ENCODE measurements at regions not wholly inside any gene's neighbourhood (a gene's known extent, or its start where the extent isn't known, plus 50 kb on each side); places are given as distances from the start of the nearest gene placed in this dataset.

DNA sequence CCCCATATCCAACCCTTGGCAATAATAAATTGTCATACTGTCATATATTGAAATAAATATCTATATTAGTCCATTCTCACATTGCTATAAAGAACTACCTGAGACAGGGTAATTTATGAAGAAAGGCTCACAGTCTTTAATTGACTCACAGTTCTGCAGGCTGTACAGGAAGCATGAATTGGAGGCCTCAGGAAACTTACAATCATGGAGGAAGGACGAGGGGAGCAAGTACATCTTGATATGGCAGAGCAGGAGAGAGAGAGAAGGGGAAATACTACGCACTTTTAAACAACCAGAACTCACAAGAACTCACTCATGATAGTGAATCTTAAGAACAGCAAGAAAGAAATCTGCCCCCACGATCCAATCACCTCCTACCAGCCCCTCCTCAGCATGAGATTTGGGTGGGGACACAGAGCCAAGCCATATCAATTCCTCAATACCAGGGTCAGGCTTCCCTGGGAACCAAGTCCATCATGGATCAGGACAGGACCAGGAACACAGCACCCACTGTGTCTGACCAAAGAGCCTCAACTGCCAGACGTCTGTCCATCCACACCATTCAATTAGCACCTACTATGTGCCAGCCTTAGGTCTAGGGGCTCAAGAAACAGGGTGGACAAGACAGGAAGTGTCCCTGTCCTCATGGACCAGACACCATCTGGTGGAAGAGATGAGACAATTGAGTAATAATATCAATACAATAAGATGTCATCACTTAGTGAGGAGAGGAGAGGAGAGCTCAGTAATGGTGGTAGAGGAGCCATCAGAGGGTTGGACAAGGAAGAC is 56.9 kb upstream of the TOP3B start:
- DNase-seq, result no peak
- no peak overlapping the region for H3K4me3 Mint-ChIP-seq
- no peaks in the 10 kb centered on the region for H3K27me3 Mint-ChIP-seq
- H3K27ac Mint-ChIP-seq, result no peak overlapping the region
- H3K4me1 Mint-ChIP-seq (ENCODE audit: low read depth), result peaks cover 3% of the 10 kb centered on the region
- H3K9me3 Mint-ChIP-seq, result no peaks in the 10 kb centered on the region
- no peaks in the 10 kb centered on the region for H3K36me3 Mint-ChIP-seq (ENCODE audit: low read depth)

DNA sequence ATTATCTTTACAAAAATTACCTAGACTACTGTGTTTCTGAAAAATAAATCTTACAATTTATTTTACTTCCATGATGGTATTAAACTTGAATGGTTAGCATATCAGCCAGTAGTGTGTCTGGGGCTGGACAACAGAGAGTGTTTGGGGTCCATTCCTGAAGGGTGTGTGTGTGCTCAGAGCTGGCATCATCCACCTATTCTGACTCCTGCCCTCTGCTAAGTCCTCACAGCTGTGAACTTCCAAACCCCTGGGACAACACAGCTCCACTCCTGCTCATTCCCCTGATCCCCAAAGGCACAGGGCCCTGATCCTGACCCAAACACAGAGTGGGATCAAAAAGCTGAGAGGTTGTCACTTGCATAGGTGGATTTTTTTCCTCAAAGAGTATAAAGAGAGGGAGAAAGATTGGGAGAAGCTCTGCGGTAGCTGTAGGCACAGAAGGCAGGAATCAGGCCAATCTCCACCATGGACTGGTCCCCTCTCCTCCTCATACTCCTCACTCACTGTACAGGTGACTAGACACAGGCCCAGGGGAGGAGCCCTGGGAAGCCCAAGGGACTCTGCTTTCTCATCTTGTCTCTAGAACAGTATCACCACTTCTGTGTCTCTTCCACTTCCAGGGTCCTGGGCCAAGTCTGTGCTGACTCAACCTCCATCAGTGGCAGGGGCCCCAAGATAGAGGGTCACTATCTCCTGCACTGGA is 55.7 kb upstream of the TOP3B start:
- H3K4me1 Mint-ChIP-seq (ENCODE audit: low read depth), result peaks cover 3% of the 10 kb centered on the region

DNA sequence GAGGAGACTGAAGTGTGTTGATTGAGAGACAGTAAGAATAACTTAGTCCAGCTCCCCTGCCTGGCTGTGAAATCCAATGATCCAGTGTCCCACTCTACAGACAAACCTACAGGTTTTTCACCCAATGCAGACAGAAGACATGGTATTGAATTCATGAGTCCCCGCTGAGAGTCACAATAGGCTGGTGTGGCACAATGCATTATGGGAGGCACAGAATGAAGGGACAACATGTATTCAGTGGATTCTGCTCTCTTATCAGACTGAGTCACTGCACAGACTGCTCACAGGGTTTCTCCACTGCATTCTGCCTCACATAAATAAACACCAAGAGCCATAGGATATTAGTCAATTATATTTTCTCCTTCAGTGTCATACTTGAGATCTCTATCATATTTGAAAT is 55.2 kb upstream of the TOP3B start:
- peaks cover 2% of the 10 kb centered on the region for H3K27me3 Mint-ChIP-seq
- no peak for DNase-seq
- H3K4me1 Mint-ChIP-seq (ENCODE audit: low read depth), result peaks cover 3% of the 10 kb centered on the region

More for the DNA sequence above, 55.7 kb upstream of the TOP3B start:
- H3K27me3 Mint-ChIP-seq, result no peaks in the 10 kb centered on the region
- H3K27ac Mint-ChIP-seq, result no peak overlapping the region
- H3K9me3 Mint-ChIP-seq, result no peaks in the 10 kb centered on the region
- H3K36me3 Mint-ChIP-seq (ENCODE audit: low read depth), result no peaks in the 10 kb centered on the region
- no peak overlapping the region for H3K4me3 Mint-ChIP-seq
- no peak for DNase-seq

GRCh38 chr22:22037229-22037628 is 54.6 kb upstream of the TOP3B start:
- no peaks in the 10 kb centered on the region for H3K36me3 Mint-ChIP-seq (ENCODE audit: low read depth)
- no peak for DNase-seq
- H3K27ac Mint-ChIP-seq, result no peak overlapping the region
- peaks cover 6% of the 10 kb centered on the region for H3K27me3 Mint-ChIP-seq
- H3K4me1 Mint-ChIP-seq (ENCODE audit: low read depth), result peaks cover 3% of the 10 kb centered on the region
- no peak overlapping the region for H3K4me3 Mint-ChIP-seq
- no peaks in the 10 kb centered on the region for H3K9me3 Mint-ChIP-seq

More for the DNA sequence above, 55.2 kb upstream of the TOP3B start:
- H3K4me3 Mint-ChIP-seq, result no peak overlapping the region
- no peaks in the 10 kb centered on the region for H3K36me3 Mint-ChIP-seq (ENCODE audit: low read depth)
- no peaks in the 10 kb centered on the region for H3K9me3 Mint-ChIP-seq
- H3K27ac Mint-ChIP-seq, result no peak overlapping the region

DNA sequence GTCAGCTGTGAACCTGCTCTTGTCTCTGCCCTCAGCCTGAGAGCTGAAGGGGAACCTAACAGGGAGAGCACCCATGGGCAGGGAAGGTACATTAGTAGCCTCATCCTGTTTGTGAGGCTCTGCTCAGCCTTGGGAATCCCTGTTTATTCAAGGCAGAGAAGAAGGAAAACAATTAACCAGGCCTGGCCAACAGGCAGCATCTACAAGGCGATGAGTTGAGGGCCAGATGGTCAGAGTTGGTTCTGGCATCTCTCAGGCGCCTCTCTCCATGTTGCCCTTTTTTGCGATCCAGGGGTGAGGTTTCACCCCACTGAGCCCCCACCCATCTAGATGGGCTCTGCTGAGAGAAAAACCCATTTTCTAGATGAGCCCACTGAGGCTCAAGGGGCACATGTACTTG is 54.0 kb upstream of the TOP3B start:
- Mint-ChIP-seq H3K4me3 (no peak overlapping the region), H3K4me1 (ENCODE audit: low read depth) (no peaks in the 10 kb centered on the region), H3K27me3 (peaks cover 6% of the 10 kb centered on the region), H3K36me3 (ENCODE audit: low read depth) (no peaks in the 10 kb centered on the region), H3K27ac (no peak overlapping the region), H3K9me3 (no peaks in the 10 kb centered on the region)
- DNase-seq, result no peak

DNA sequence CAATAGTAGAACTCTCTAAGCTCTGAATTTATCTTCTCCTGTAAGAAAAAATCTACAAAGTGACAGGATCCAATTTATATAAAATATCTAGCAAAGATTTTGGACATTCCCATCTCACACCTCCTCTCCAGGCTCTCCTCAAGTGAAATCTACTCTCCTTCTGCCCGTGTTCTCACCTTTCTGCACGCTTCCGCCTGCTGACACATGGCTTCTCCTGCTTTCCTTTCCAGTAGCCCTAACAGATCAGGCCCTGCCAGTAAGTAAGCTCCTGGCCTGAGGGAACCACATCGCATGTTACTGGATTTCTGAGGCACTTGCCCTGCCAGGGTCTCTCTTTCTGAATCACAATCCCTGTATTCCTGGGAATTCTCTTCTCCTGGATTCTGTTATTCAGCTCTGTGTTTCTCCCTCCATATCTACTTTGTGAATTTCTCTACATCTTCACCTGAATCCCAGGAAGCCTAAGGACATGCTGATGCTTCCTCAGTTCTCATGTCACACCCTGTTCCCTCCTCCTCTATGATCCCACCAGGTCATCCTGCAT is 53.3 kb upstream of the TOP3B start:
- no peak overlapping the region for H3K4me3 Mint-ChIP-seq
- H3K4me1 Mint-ChIP-seq (ENCODE audit: low read depth), result no peaks in the 10 kb centered on the region
- no peak for DNase-seq
- H3K27me3 Mint-ChIP-seq, result peaks cover 6% of the 10 kb centered on the region
- H3K27ac Mint-ChIP-seq, result no peak overlapping the region
- no peaks in the 10 kb centered on the region for H3K9me3 Mint-ChIP-seq
- no peaks in the 10 kb centered on the region for H3K36me3 Mint-ChIP-seq (ENCODE audit: low read depth)

- H3K27ac Mint-ChIP-seq, result no peak overlapping the region
- no peak overlapping the region for H3K4me3 Mint-ChIP-seq
- no peaks in the 10 kb centered on the region for H3K36me3 Mint-ChIP-seq (ENCODE audit: low read depth)
Observed at GRCh38 chr22:22035203-22035602, 52.6 kb upstream of the TOP3B start.

GRCh38 chr22:22034469-22035132 is 52.0 kb upstream of the TOP3B start:
- H3K27me3 Mint-ChIP-seq, result peaks cover 6% of the 10 kb centered on the region
- H3K9me3 Mint-ChIP-seq, result no peaks in the 10 kb centered on the region
- H3K4me3 Mint-ChIP-seq, result no peak overlapping the region
- H3K36me3 Mint-ChIP-seq (ENCODE audit: low read depth), result no peaks in the 10 kb centered on the region
- H3K27ac Mint-ChIP-seq, result no peak overlapping the region
- no peaks in the 10 kb centered on the region for H3K4me1 Mint-ChIP-seq (ENCODE audit: low read depth)
- DNase-seq, result no peak

More at GRCh38 chr22:22035203-22035602, 52.6 kb upstream of the TOP3B start:
- Mint-ChIP-seq H3K27me3 (peaks cover 6% of the 10 kb centered on the region), H3K9me3 (no peaks in the 10 kb centered on the region), H3K4me1 (ENCODE audit: low read depth) (no peaks in the 10 kb centered on the region)
- no peak for DNase-seq

DNA sequence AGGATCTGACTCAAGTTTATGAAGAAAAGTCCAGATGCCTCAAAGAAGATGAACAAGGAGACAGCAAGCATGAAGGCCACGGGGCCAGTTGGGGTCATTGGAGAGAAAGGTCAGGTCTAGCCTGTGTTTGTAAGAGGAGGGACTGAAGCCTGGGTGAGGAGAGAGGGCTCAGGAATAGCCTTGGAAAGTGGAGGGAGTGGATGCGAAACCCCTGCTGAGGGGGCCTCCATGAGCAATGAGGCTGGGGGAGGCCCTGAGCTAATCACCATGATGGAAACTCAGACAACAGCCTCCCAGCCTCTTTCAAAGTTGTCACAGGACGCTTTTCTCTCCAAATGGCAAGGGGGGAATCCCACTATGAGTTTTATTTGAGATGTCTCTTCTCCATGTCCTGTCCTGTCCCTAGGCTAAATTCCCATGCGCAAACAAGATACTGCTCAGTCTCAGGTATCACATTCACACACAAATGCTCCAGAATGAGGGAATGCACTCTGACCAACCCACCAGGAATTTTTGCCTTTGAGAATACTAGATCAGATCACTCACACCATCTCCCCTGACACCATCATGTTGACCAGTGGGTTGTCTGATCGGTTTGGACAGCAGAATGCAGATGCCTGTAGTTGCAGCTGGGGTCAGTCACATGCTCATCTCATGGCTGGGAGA is 51.3 kb upstream of the TOP3B start:
- no peak for DNase-seq
- H3K9me3 Mint-ChIP-seq, result no peaks in the 10 kb centered on the region
- no peaks in the 10 kb centered on the region for H3K4me1 Mint-ChIP-seq (ENCODE audit: low read depth)
- peaks cover 6% of the 10 kb centered on the region for H3K27me3 Mint-ChIP-seq
- H3K36me3 Mint-ChIP-seq (ENCODE audit: low read depth), result no peaks in the 10 kb centered on the region
- H3K4me3 Mint-ChIP-seq, result no peak overlapping the region
- no peak overlapping the region for H3K27ac Mint-ChIP-seq

DNA sequence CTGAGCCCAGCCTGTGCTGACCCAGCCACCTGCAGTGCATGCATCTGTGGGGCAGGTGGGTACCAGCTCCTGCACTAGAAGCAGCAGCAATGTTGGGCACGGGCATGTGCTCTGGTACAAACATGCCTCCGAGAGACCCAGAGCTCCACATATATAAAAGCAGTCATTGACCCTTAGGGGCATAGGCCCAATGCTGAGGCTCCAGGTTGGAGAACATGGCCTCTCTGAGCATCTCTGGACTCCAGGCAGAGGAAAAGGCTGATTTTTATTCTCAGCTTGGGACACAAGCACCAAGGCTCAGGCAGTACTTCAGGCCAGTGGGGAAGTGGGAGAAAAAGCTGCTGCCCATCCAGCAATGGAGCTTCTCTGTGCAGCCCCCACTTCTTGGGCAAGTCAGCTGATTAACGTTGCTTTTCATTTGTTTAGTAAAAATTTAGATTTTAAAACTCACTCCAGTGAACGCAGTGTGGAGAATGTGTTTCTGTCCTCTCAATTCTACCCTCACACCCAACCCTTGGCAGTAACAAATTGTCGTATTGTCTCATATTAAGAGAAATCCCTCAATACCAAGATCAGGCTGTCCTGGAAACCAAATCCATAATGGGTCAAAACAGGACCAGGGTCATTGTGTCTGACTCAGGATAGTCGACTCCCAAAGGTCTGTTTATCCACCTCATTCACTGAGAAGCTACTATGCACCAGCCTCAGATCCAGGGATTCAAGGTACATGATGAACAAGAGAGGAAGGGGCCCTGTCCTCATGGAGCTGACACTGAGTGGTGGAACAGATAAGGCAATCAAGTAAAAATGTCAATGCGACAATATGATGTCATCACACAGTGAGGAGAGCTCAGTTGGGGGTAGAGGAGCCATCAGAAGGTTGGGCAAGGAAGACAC is 50.6 kb upstream of the TOP3B start:
- no peaks in the 10 kb centered on the region for H3K36me3 Mint-ChIP-seq (ENCODE audit: low read depth)
- no peak overlapping the region for H3K27ac Mint-ChIP-seq
- H3K4me1 Mint-ChIP-seq (ENCODE audit: low read depth), result no peaks in the 10 kb centered on the region
- H3K9me3 Mint-ChIP-seq, result no peaks in the 10 kb centered on the region
- H3K4me3 Mint-ChIP-seq, result no peak overlapping the region
- DNase-seq, result no peak
- peaks cover 6% of the 10 kb centered on the region for H3K27me3 Mint-ChIP-seq

DNA sequence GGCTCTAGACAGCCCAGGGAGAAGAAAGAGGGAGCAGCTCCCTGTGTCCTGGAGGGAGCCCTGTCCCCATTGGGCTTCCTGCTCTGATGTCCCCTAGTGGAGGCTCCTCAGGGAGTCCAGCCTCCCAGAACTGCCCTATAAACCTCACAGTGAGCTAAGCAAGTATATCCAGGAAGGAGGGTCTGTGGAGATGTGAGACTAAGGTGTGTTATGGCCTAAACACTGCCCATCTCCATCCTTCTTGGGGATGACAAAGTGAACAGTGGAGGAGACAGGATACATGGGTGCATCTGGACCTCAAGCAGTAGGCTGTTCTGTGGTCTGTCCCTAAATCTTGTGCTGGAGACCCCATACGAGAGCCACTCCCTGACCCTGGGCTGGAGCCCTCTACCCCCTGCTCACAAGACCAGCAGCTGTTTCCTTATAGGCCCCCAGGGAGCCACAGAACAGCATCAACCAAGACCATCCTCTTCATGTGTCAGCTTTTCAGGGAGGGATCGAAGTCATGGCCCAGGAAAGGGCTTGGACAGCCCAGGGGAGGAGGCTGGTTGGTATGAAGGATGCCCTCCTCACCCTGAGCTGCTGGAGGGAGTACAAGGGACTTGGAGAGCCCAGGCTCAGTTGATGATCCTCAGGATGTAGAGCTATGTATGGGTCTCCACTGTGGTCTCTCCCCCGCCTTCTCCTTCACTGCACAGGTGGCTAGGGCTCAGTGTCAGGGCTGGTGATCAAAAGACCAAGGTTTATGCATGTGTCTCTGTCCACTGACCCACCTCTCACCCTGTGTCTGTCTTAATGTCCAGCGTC is 49.7 kb upstream of the TOP3B start:
- Mint-ChIP-seq H3K27me3 (peaks cover 6% of the 10 kb centered on the region), H3K27ac (no peak overlapping the region), H3K36me3 (ENCODE audit: low read depth) (no peaks in the 10 kb centered on the region), H3K4me1 (ENCODE audit: low read depth) (no peaks in the 10 kb centered on the region), H3K4me3 (no peak overlapping the region), H3K9me3 (no peaks in the 10 kb centered on the region)
- no peak for DNase-seq
